Chondrocyte (in vitro differentiated cells): ENCODE measurements at regions not wholly inside any gene's neighbourhood (a gene's known extent, or its start where the extent isn't known, plus 50 kb on each side); places are given as distances from the start of the nearest gene placed in this dataset.

Experiments
- DNase-seq: peaks from one replicate; pipeline ENCODE4 v3.0.0; 2021; ENCODE audit warnings: mixed read lengths, low spot score
- H3K27ac Mint-ChIP-seq: one replicate; pipeline ENCODE4 v1.8.0; 2021; ENCODE audit warnings: mild to moderate bottlenecking, moderate library complexity, mixed read lengths; ENCODE audit not compliant: unreplicated experiment
- H3K27me3 Mint-ChIP-seq: 2 replicates; pipeline ENCODE4 v1.8.0; 2021; ENCODE audit warnings: low read depth, mixed read lengths
- H3K36me3 Mint-ChIP-seq: 2 replicates; pipeline ENCODE4 v1.8.0; 2021; ENCODE audit warnings: low read depth, mixed read lengths
- H3K4me1 Mint-ChIP-seq: 2 replicates; pipeline ENCODE4 v1.8.0; 2021; ENCODE audit warnings: low read depth, mild to moderate bottlenecking, mixed read lengths
- H3K4me3 Mint-ChIP-seq: one replicate; pipeline ENCODE4 v1.8.0; 2021; ENCODE audit warnings: mild to moderate bottlenecking, moderate library complexity, mixed read lengths; ENCODE audit not compliant: unreplicated experiment
- H3K9me3 Mint-ChIP-seq: 2 replicates; pipeline ENCODE4 v1.8.0; 2021; ENCODE audit warnings: low read depth, mixed read lengths
- TF ChIP-seq, protein P1 (sequence below): fragments of 200-600 bp; sonication (generic); IDR thresholded peaks from 2 replicates; pipeline ENCODE4 v1.5.0; 2021; ENCODE audit warnings: antibody characterized with exemption, mild to moderate bottlenecking, moderate library complexity

DNA sequence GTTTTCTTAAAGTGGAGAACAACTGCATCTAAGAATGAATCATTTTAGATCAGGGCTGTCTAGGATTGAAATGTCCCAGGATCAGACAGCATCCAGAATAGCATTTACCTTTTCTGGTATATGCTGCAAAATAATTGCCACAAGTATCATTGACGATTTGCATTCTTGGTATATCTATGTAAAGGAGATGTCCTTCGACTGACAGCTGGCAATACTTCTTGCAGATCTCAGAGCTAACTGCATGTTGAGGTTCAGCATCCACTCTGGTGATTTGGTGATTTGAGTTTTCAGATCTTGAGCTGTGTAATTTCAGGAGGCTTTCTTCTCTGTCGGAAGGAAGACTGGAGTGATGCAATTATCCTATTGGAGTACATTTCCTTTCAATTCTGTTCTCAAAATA is 78.1 kb upstream of the CPHXL start:
- Mint-ChIP-seq H3K27me3 (peaks cover 21% of the 10 kb centered on the region), H3K9me3 (no peaks in the 10 kb centered on the region), H3K36me3 (no peaks in the 10 kb centered on the region), H3K4me3 (no peak overlapping the region), H3K27ac (no peak overlapping the region), H3K4me1 (no peaks in the 10 kb centered on the region)
- TF ChIP-seq, protein P1, sequence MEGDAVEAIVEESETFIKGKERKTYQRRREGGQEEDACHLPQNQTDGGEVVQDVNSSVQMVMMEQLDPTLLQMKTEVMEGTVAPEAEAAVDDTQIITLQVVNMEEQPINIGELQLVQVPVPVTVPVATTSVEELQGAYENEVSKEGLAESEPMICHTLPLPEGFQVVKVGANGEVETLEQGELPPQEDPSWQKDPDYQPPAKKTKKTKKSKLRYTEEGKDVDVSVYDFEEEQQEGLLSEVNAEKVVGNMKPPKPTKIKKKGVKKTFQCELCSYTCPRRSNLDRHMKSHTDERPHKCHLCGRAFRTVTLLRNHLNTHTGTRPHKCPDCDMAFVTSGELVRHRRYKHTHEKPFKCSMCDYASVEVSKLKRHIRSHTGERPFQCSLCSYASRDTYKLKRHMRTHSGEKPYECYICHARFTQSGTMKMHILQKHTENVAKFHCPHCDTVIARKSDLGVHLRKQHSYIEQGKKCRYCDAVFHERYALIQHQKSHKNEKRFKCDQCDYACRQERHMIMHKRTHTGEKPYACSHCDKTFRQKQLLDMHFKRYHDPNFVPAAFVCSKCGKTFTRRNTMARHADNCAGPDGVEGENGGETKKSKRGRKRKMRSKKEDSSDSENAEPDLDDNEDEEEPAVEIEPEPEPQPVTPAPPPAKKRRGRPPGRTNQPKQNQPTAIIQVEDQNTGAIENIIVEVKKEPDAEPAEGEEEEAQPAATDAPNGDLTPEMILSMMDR: no peak
- no peak for DNase-seq

DNA sequence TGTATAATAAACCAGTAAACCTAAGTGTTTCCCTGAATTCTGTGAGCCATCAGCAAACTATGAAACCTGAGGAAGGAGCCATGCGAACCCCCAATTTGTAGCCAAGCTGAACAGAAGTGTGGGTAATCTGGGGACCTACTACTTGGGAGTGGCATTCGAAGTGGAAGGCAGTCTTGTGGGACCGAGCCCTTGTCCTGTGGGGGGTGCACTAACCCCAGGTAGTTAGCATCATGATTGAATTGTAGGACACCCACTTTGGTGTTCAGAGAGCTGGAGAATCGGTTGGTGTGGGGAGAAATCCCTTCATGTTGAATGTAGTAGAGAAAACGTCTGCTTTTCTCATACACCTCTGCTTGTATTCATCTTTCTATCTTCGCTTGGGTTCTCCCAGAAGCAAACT is 79.7 kb upstream of the CPHXL start:
- DNase-seq: no peak
- no peaks in the 10 kb centered on the region for H3K4me1 Mint-ChIP-seq
- TF ChIP-seq, protein P1: no peak
- H3K27ac Mint-ChIP-seq: no peak overlapping the region
- H3K36me3 Mint-ChIP-seq: no peaks in the 10 kb centered on the region
- no peaks in the 10 kb centered on the region for H3K9me3 Mint-ChIP-seq
- H3K27me3 Mint-ChIP-seq: peaks cover 26% of the 10 kb centered on the region
- no peak overlapping the region for H3K4me3 Mint-ChIP-seq

DNA sequence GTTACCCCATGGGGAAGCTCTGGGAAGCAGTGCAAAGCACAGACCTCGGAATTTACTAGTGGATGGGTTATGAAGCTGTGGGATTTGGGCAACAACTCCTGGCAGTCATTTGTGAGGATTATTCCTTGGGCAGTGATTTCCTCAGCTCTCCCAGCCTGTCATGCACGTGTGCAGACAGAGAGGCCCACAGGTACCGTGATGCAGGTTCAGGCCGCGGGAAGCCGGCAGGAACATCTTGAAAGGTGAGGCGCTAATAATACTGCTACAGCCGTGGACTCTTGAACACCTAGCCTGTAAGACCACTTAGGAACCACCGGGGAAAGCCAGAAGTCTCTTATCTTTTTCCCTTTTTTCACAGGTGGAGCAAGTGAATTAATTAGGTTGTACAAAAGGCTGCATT is 80.2 kb upstream of the CPHXL start:
- Mint-ChIP-seq H3K27ac (no peak overlapping the region), H3K4me3 (no peak overlapping the region), H3K9me3 (no peaks in the 10 kb centered on the region), H3K27me3 (peaks cover 26% of the 10 kb centered on the region), H3K36me3 (no peaks in the 10 kb centered on the region), H3K4me1 (no peaks in the 10 kb centered on the region)
- DNase-seq: no peak
- TF ChIP-seq, protein P1: no peak

DNA sequence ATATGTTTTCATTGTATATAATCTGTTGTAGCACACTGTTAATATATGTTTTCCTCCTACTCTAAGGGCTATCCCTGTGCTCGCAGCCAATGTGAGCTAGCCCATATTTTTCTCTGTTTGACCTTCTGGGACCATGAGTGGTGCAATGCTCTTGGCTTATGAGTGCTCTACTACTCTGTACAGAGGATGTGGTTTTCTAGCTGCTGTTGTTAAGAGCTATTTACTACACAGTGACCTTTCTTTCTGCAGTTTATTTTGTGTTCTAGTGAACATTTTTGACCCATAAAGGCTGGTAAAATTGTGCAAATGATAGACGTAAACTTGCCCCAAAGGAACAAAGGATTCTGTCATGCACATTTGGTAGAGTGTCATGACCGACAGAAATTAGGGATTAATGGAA is 84.1 kb upstream of the CPHXL start:
- Mint-ChIP-seq H3K36me3 (no peaks in the 10 kb centered on the region), H3K4me3 (no peak overlapping the region), H3K4me1 (no peaks in the 10 kb centered on the region), H3K27ac (no peak overlapping the region), H3K27me3 (peaks cover 18% of the 10 kb centered on the region), H3K9me3 (no peaks in the 10 kb centered on the region)
- TF ChIP-seq, protein P1: no peak
- no peak for DNase-seq

DNA sequence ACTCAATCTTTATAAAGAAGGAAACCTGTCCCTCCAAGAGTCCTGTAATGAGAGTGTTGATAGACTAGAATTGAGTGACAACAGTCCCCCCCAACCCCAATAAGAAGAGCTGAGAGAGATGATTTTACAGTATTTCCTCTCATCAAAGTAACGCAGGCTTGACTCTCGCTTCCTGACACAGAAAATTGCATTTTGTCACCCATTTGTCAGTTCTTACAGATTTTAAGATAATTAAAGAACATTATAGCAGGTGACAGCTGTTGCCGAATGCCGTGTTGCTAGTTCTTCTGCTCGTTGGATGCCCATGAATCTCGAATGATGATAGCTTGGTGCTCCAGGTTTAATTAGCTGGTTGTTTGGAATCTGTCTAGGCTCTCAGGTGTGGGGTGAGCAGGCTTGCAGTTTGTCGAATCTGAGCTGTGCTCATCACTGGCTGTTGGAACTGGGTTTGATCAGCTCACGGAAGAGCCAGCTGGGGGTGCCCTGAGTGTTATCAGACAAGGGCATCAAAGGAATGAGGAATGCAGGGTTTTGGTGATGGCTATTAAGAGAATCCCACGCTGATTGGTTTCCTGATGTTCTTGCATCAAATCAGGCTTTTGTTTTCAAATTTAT is 84.8 kb upstream of the CPHXL start:
- Mint-ChIP-seq H3K4me3 (no peak overlapping the region), H3K27ac (no peak overlapping the region), H3K4me1 (no peaks in the 10 kb centered on the region), H3K9me3 (no peaks in the 10 kb centered on the region), H3K27me3 (peaks cover 12% of the 10 kb centered on the region), H3K36me3 (no peaks in the 10 kb centered on the region)
- TF ChIP-seq, protein P1: no peak
- DNase-seq: no peak
